GM18508 (cell line): ENCODE measurements at regions not wholly inside any gene's neighbourhood (a gene's known extent, or its start where the extent isn't known, plus 50 kb on each side); places are given as distances from the start of the nearest gene placed in this dataset.

Experiments used
- ATAC-seq: cut with Tn5 transposase; IDR thresholded peaks from one replicate; pipeline ENCODE4 v1.9.1; 2021; ENCODE audit warnings: moderate number of reproducible peaks; ENCODE audit not compliant: insufficient read depth, unreplicated experiment

GRCh38 chr18:71942433-71942832, 601.7 kb downstream of the CBLN2 start:
- no peak for ATAC-seq

DNA sequence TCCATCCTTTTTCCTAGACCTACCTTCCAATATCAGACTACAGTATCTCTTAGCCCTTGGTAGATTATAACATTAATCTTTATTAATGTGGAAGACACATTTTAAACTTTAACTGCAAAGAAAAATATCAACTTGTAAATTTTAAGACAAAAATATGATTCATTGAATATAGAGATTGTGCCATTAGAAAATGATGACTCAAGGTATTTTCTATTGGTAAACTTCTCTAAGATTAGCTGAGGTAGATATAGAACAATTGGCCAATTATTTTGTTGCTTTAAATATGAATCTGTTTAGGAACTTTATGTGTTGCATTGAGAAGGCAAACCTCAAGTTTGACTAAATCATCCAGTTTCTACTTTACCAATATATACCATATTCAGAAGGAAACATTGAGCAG, 604.7 kb downstream of the CBLN2 start:
- no peak for ATAC-seq

- ATAC-seq: no peak
Observed at GRCh38 chr18:71936744-71937143, 607.4 kb downstream of the CBLN2 start.

- no peak for ATAC-seq
Observed at GRCh38 chr18:71919211-71919610, 624.9 kb downstream of the CBLN2 start.

- no peak for ATAC-seq
Observed at GRCh38 chr18:71913641-71914040, 630.5 kb downstream of the CBLN2 start.

DNA sequence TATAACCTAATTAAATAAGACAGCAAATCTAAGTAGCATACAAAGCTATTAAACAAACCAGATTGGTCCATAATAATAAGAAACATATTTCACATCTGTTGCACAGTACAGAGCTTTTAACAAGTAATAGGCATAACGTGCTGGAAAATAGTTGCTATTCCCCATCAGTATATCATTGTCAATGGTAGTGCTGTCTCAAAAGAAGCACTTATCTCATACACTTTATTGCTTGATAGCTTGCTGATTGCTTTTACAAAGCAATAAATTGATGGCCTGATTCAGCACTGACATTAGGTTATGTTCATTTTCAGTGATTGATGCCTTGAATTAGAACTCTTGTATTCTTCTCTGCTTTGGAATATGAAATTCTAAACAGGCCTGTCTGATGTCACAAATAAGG, 641.7 kb downstream of the CBLN2 start:
- ATAC-seq: no peak

DNA sequence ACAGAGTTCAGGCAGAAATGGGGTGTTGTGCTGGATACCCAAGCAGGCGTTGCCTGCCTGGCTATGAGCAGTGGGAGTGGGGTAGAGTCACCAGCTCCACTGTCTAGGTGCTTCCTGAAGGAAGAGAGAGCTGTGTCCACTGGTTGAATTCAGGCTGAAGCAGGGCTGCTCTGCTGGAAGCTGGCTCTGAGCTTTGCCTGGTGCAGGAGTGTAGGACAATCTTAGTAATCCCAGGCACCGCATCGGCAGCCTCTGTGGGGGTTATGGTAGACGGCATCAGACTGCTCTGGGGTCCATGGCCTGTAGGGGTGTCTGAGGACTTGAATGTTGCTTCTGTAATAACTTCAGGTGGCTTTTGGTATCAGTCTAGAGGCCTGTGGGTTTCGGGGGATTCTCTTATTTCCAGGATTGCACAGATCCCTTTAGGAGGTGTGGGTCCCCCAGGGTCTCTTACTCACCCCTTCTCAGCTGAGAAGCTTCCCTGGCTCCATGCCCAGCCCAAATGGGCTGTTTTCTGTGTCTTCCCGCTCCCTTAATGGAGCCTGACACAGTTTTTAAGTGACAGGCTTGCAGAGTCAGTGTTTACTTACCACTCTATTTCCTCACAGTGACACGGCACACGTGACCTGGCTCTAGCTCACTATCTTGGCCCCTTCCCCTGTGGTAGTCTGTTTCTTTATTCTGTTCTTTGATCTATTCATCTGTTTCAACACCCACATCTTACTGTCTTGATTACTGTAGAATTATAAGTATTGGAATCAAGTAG, 644.3 kb downstream of the CBLN2 start:
- ATAC-seq: no peak

GRCh38 chr18:71899183-71899582, 645.0 kb downstream of the CBLN2 start:
- ATAC-seq: no peak

DNA sequence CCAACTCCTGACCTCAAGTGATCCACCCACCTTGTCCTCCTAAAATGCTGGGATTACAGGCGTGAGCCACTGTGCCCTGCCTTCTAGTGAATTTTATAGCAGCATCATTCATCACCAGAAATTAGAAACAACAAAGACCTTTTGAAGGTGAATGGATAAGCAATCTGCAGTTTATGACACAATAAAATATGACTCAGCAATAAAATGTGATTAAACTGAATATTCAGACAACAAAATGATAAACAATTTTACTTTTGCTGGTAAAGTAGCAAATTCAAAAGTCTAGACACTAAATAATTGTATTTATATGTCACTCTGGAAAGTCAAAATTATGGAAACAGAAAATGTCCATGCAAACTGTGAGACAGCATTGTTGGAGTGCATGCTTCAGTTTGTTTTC, 656.6 kb downstream of the CBLN2 start:
- no peak for ATAC-seq

DNA sequence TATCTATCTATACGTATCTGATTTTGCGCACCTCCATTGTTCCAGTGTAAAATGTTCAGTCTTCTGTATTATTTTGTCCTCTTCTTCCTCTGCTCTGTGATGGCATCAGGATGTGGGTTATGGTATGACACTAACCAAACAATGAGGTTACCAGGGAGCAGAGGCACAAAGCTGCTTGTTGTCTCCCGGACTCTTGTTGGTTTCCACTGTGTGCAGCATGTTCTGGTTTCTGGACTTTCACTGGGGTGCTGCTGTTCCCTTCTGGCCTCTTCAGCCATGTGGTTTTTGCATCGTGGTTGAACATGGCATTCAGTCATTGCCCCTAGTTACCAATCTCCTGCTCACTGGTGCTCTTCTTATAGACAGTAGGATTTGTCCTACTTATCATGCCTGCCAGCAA, 665.9 kb downstream of the CBLN2 start:
- no peak for ATAC-seq

GRCh38 chr18:71873695-71874094, 670.4 kb downstream of the CBLN2 start:
- ATAC-seq: no peak

- no peak for ATAC-seq
Observed at GRCh38 chr18:71865888-71866287, 678.3 kb downstream of the CBLN2 start.

DNA sequence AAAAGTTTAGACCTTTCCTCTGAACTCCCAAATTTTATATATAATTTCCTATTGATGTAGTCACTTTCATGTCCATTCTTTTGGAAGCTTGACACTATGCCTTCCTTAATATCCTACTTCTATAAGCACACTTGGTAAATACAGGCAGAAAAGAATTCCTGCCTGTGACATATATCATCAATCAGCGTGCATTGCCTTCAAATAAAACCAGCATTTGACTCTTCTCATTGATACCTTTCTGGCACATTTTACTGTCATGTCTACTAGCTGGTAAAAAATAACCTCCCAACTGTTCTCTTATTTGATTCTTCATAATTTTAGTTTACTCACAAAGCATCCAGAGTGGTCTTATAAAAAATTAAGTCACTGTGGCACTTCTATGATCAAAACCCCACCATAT, 693.5 kb downstream of the CBLN2 start:
- no peak for ATAC-seq

- no peak for ATAC-seq
Observed at GRCh38 chr18:71849407-71849806, 694.7 kb downstream of the CBLN2 start.

- no peak for ATAC-seq
Observed at GRCh38 chr18:71846716-71847115, 697.4 kb downstream of the CBLN2 start.

- ATAC-seq: no peak
Observed at GRCh38 chr18:71844814-71845213, 699.3 kb downstream of the CBLN2 start.

DNA sequence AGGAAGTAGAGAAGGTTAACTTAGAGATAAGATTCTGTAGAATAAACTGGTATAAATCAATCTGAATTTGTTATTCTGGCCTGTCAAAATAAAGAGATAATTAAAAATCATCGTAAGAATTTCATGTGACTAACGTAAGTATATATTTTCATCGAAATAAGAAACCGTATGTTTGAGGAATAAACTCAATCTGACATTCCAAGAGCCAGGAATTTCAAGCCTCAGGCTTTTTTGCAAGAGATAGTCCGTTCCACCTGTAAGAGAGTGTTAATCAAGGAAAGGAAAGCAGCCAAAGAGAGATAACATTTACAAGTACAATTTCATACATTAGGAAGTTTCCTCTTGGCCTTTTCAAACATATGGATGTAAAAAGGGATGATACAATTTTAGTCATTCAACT, 701.5 kb downstream of the CBLN2 start:
- no peak for ATAC-seq

DNA sequence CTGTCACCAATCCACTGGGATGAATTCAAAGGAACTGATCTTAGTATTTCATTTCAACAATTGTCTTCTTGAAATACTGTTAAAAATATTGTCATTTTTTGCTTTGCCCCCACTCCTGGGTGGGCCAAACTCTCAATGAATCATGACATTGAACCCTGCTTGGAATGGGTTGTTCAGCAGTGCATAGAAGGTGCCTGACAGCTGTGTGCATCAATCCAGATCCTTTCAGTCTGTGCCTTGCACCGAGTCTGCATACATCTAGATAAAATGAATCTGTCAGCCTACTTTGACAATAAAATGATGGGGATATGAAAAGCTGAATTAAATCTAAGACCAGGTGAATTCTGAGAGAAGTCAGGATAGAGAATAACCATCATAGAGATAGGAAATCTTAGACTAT, 706.6 kb downstream of the CBLN2 start:
- no peak for ATAC-seq

GRCh38 chr18:71832946-71833617, 711.1 kb downstream of the CBLN2 start:
- ATAC-seq: no peak

- no peak for ATAC-seq
Observed at GRCh38 chr18:71831039-71831438, 713.1 kb downstream of the CBLN2 start.

DNA sequence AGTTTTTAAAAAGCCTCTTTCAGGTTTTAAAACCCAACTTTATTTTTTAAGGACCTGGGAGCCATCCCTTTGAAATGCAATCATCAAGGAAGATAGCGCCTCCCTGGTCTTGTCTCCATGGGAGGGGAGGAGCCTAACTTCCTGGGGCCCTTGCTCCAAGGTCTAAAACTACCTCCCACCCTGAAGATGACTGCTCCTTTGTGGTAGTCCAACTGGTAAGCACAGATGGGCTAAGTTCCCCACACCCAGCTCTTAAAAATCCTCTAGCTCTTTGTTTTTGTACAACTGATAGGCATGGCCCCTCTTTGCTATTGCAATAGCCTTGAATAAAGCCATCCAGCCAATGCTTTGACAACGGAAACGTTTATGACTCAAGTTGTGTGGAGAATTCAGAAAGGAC, 716.8 kb downstream of the CBLN2 start:
- no peak for ATAC-seq

DNA sequence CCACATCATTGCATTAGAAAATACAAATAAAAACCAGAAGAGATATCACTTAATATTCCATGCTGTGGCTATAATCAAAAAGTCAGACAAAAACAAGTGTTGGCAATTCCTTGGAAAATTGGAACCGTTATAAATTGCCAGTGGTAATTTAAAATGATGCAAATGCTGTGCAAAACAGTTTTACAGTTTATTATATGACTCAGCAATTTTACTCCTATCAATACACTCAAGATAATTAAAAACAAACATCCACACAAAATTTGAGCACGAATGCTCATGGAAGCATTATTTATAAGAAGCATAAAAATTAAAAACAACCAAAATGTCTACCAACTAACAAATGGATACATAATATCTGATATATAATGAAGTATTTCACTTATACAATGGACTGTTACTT, 728.8 kb downstream of the CBLN2 start:
- ATAC-seq: no peak
